Endothelial cell of umbilical vein (primary cell): ENCODE measurements at regions not wholly inside any gene's neighbourhood (a gene's known extent, or its start where the extent isn't known, plus 50 kb on each side); places are given as distances from the start of the nearest gene placed in this dataset.

ENCODE experiments used
- BruUV-seq: library from RNA; stranded (reverse); fragments of 400-500 nt; replicated peaks from 2 replicates; lab custom pipeline; 2021; lab: Mats Ljungman, UMichigan
- CTCF ChIA-PET: fragments of 300-600, 350-600 bp; sonication (Branson Sonifier 250); formaldehyde crosslinking; loops from one replicate; lab custom pipeline; 2021; ENCODE audit warnings: antibody characterized with exemption, inconsistent platforms; lab: Charles Lee
- POLR2A ChIA-PET: fragments of 300-600, 350-600 bp; sonication (Branson Sonifier 250); formaldehyde crosslinking; loops from one replicate; lab custom pipeline; 2021; ENCODE audit warnings: antibody characterized with exemption, inconsistent platforms; lab: Charles Lee
- DNase-seq: peaks from one replicate; pipeline ENCODE4 v3.0.0-alpha.2; 2011; ENCODE audit warnings: low read depth, low spot score
- FAIRE-seq: peaks from 2 replicates; lab custom pipeline; 2011; peaks lifted over from hg19 to GRCh38; lab: Jason Lieb, UNC
- H2AFZ ChIP-seq: 2 replicates; pipeline ENCODE4 v1.6.0; 2012; ENCODE audit warnings: low read depth, low read length, control low read depth, inconsistent platforms
- H3K27ac ChIP-seq: 2 replicates; pipeline ENCODE4 v1.5.1; 2011; ENCODE audit warnings: low read depth, mild to moderate bottlenecking, control low read depth, low read length, moderate library complexity; ENCODE audit not compliant: insufficient read depth
- H3K27me3 ChIP-seq, 2 experiments: 2 replicates each; pipeline versions ENCODE4 v1.6.0 to v1.6.1; 2011; ENCODE audit warnings: low read length in 2 of 2, mixed read lengths in 1 of 2; ENCODE audit not compliant: control insufficient read depth in 2 of 2, insufficient read depth in 2 of 2
- H3K36me3 ChIP-seq, 2 experiments: 2 replicates in 1 of 2; 3 replicates in 1 of 2; pipeline ENCODE4 v1.5.1; 2011; ENCODE audit warnings: low read length in 2 of 2, mild to moderate bottlenecking in 1 of 2, moderate library complexity in 1 of 2; ENCODE audit not compliant: control insufficient read depth in 2 of 2, insufficient read depth in 2 of 2; ENCODE audit errors: extremely low read depth in 1 of 2
- H3K4me1 ChIP-seq: 3 replicates; pipeline ENCODE4 v1.5.1; 2011; ENCODE audit warnings: mild to moderate bottlenecking, low read length; ENCODE audit not compliant: control insufficient read depth, insufficient read depth; ENCODE audit errors: extremely low read depth
- H3K4me2 ChIP-seq: 2 replicates; pipeline ENCODE4 v1.6.1; 2011; ENCODE audit warnings: low read length, control low read depth, mixed read lengths; ENCODE audit not compliant: insufficient read depth
- H3K4me3 ChIP-seq, 3 experiments: fragments of 200-600 bp in 1 of 3; sonication (generic), shearing (Covaris generic) in 1 of 3; replicated peaks in 1 of 3; 2 replicates each; pipeline ENCODE4 v1.5.1; 2011 to 2016; ENCODE audit warnings: control low read depth in 3 of 3, low read length in 3 of 3, mild to moderate bottlenecking in 2 of 3, inconsistent platforms in 1 of 3, low read depth in 1 of 3, moderate library complexity in 1 of 3; ENCODE audit not compliant: insufficient read depth in 1 of 3
- H3K79me2 ChIP-seq: 2 replicates; pipeline ENCODE4 v1.6.0; 2012; ENCODE audit warnings: low read length, inconsistent platforms; ENCODE audit not compliant: control insufficient read depth, insufficient read depth
- H3K9ac ChIP-seq: replicated peaks from 2 replicates; pipeline ENCODE3; 2011; ENCODE audit warnings: low read length, control low read depth; ENCODE audit not compliant: insufficient read depth; ENCODE audit errors: extremely low read depth
- H3K9me1 ChIP-seq: replicated peaks from 3 replicates; pipeline ENCODE4 v1.6.0; 2011; ENCODE audit warnings: mild to moderate bottlenecking, low read length; ENCODE audit not compliant: control insufficient read depth, insufficient read depth; ENCODE audit errors: extremely low read depth
- H3K9me3 ChIP-seq: replicated peaks from 2 replicates; pipeline ENCODE4 v1.5.1; 2012; ENCODE audit warnings: low read length, inconsistent platforms; ENCODE audit not compliant: control insufficient read depth, insufficient read depth
- H4K20me1 ChIP-seq: replicated peaks from 2 replicates; pipeline ENCODE3; 2011; ENCODE audit warnings: mild to moderate bottlenecking, low read length; ENCODE audit not compliant: control insufficient read depth, insufficient read depth; ENCODE audit errors: extremely low read depth
- EZH2 ChIP-seq: IDR thresholded peaks from 2 replicates; pipeline ENCODE4 v1.6.1; 2012; ENCODE audit warnings: borderline replicate concordance, low read depth, mild to moderate bottlenecking, moderate library complexity, low read length, inconsistent platforms; ENCODE audit not compliant: severe bottlenecking
- FOS ChIP-seq: IDR thresholded peaks from 2 replicates; pipeline ENCODE4 v1.6.1; 2011; ENCODE audit warnings: mild to moderate bottlenecking, low read length, moderate library complexity, borderline replicate concordance; ENCODE audit not compliant: insufficient read depth
- JUN ChIP-seq: IDR thresholded peaks from 2 replicates; pipeline ENCODE4 v1.6.1; 2011; ENCODE audit warnings: borderline replicate concordance, low read depth; ENCODE audit not compliant: insufficient read length, insufficient read depth
- MYC ChIP-seq: IDR thresholded peaks from one replicate; pipeline ENCODE4 v1.6.1; 2011; ENCODE audit warnings: mild to moderate bottlenecking, low read depth, low read length
- POLR2AphosphoS5 ChIP-seq: IDR thresholded peaks from 2 replicates; pipeline ENCODE4 v1.6.1; 2012; ENCODE audit warnings: low read depth, mild to moderate bottlenecking, control low read depth, low read length, moderate library complexity; ENCODE audit not compliant: insufficient read depth
- dilution Hi-C: fragments of 300-500 bp; cut with MboI; formaldehyde crosslinking; loops from one replicate; pipeline ENCODE4 v1.15.0; 2019; ENCODE audit warnings: low sequenced_read_pairs; ENCODE audit not compliant: extremely low pct_ligation_motif_present
- intact Hi-C: fragments of 100-400 bp; cut with micrococcal nuclease; formaldehyde crosslinking; loops from one replicate; pipeline ENCODE4 v1.10.0; 2022
- TF ChIP-seq, protein P1 (sequence below): IDR thresholded peaks from 2 replicates; pipeline ENCODE4 v1.6.1; 2011; ENCODE audit not compliant: insufficient read depth, insufficient read length
- TF ChIP-seq, protein P2 (sequence below), 2 donors: IDR thresholded peaks; 1 replicate in 1 of 2; 2 replicates in 1 of 2; pipeline ENCODE4 v1.5.1; 2011; ENCODE audit warnings: low read length in 2 of 2, mild to moderate bottlenecking in 2 of 2, moderate library complexity in 2 of 2, control low read depth in 1 of 2, inconsistent platforms in 1 of 2, low read depth in 1 of 2; ENCODE audit not compliant: insufficient read depth in 1 of 2; ENCODE audit errors: extremely low read depth in 1 of 2

DNA sequence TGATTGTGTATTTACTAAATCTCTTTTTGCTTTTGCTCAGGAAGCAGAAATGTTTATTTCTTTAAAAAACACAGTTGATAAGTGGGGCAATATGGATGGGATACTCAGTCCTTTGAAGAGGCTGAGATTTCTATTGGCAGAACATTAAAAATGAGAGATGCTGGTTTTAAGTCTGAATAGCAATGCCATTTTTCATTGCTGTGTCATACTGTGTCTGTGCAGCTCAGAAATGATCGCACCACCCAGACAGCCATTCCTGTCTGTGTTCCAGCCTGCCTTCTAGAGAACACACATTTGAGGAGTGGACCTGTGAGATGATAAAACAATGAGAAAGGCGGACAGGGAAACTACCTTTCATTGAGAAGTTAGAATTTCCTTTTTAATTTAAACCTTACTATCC, 231.2 kb upstream of the USP24 start:
- H3K4me3 ChIP-seq: no peak overlapping the region
- no peaks in the 10 kb centered on the region for H3K36me3 ChIP-seq
- H3K27ac ChIP-seq: no peak overlapping the region
- BruUV-seq: no TSS peak
- H4K20me1 ChIP-seq: no peaks in the 10 kb centered on the region
- no peak overlapping the region for H3K4me2 ChIP-seq
- ChIA-PET POLR2A (no interaction called here), CTCF (no interaction called here)
- H3K79me2 ChIP-seq: no peaks in the 10 kb centered on the region
- no peak for DNase-seq
- H3K27me3 ChIP-seq: no peaks in the 10 kb centered on the region
- no peaks in the 10 kb centered on the region for H3K9me1 ChIP-seq
- dilution Hi-C loops: no loop called here
- TF ChIP-seq, protein P1, sequence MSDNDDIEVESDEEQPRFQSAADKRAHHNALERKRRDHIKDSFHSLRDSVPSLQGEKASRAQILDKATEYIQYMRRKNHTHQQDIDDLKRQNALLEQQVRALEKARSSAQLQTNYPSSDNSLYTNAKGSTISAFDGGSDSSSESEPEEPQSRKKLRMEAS: no peak
- TF ChIP-seq MYC (no peak), JUN (no peak), POLR2AphosphoS5 (no peak), EZH2 (no peak)
- no peak overlapping the region for H3K9ac ChIP-seq
- no peaks in the 10 kb centered on the region for H3K9me3 ChIP-seq
- intact Hi-C loops: no loop called here
- H3K4me1 ChIP-seq: peaks cover 28% of the 10 kb centered on the region
- no peak for FAIRE-seq
- H2AFZ ChIP-seq: no peak overlapping the region

DNA sequence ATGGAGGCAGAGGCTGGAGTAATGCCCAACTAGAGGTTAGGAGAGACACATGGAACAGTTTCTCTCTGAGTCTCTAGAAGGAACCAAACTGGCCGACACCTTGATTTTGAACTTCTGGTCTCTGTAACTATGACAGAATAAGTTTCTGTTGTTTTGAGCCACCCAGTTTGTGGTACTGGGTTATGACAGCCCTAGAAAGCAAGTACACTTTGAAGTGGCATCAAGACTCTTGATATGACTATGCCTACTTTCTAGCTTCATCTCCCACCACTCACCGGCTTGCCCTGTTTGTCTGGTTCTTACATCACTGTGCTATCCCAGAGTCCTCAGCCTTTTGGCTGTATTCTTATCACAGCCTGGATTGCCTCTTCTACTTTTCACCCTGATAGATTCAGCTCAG, 230.3 kb upstream of the USP24 start:
- FAIRE-seq (no peak), DNase-seq (no peak)
- H3K9ac ChIP-seq: no peak overlapping the region
- TF ChIP-seq JUN (no peak), MYC (no peak), EZH2 (no peak), FOS (no peak)
- TF ChIP-seq, protein P2, sequence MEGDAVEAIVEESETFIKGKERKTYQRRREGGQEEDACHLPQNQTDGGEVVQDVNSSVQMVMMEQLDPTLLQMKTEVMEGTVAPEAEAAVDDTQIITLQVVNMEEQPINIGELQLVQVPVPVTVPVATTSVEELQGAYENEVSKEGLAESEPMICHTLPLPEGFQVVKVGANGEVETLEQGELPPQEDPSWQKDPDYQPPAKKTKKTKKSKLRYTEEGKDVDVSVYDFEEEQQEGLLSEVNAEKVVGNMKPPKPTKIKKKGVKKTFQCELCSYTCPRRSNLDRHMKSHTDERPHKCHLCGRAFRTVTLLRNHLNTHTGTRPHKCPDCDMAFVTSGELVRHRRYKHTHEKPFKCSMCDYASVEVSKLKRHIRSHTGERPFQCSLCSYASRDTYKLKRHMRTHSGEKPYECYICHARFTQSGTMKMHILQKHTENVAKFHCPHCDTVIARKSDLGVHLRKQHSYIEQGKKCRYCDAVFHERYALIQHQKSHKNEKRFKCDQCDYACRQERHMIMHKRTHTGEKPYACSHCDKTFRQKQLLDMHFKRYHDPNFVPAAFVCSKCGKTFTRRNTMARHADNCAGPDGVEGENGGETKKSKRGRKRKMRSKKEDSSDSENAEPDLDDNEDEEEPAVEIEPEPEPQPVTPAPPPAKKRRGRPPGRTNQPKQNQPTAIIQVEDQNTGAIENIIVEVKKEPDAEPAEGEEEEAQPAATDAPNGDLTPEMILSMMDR (IDR thresholded peaks at IDR 0.05; ENCODE audit: extremely low read depth in 1 of 2, insufficient read depth in 1 of 2, low read depth in 1 of 2, low read length in 2 of 2): no peak
- TF ChIP-seq, protein P1: no peak
- intact Hi-C loops: no loop called here
- no peaks in the 10 kb centered on the region for H4K20me1 ChIP-seq
- H3K9me3 ChIP-seq: no peaks in the 10 kb centered on the region
- H3K9me1 ChIP-seq: no peaks in the 10 kb centered on the region
- H3K27me3 ChIP-seq: no peaks in the 10 kb centered on the region
- POLR2A ChIA-PET: no interaction called here
- no peak overlapping the region for H3K27ac ChIP-seq
- H3K4me3 ChIP-seq: no peak overlapping the region
- no peaks in the 10 kb centered on the region for H3K79me2 ChIP-seq
- no peaks in the 10 kb centered on the region for H3K36me3 ChIP-seq
- BruUV-seq: no TSS peak
- CTCF ChIA-PET: no interaction called here
- peaks cover 28% of the 10 kb centered on the region for H3K4me1 ChIP-seq
- dilution Hi-C loops: no loop called here
- H3K4me2 ChIP-seq: no peak overlapping the region
- no peak overlapping the region for H2AFZ ChIP-seq
